ENCODE measurements at regions not wholly inside any gene's neighbourhood (a gene's known extent, or its start where the extent isn't known, plus 50 kb on each side); places are given as distances from the start of the nearest gene placed in this dataset.

GRCh38 chr21:24131056-24131455, 1476.2 kb downstream of the MRPL39 start:
- Histone ChIP-seq H3K36me3 (ENCODE audit: low read depth) (no peaks in the 10 kb centered on the region), H3K4me3 (no peak overlapping the region), H3K4me1 (ENCODE audit: low read depth) (no peaks in the 10 kb centered on the region), H3K9me3 (peaks cover 31% of the 10 kb centered on the region)
- no peak for DNase-seq
- TF ChIP-seq CTCF (IDR thresholded peaks at IDR 0.05), result no peak
- intact Hi-C loops (cut with DNase I, micrococcal nuclease), result no loop called here
- no peak for ATAC-seq

DNA sequence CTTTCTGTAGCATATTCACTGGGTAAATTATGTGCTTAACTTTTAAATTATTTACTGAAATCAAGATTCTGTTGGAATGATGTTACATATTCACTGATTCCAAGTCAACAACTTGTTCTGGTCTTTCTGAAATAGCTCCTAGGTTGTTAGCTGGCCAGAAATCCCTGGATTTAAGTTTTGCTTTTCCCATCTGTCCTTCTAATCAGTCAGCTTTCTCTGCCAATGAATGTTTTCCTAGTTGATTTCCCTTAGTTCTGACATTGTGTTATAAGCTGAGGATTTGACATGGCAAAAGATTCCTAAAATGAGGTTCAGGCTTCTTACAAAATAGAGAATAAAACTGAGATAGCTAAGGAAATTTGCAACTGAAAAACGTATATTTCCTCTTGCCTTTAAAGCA, 1479.6 kb downstream of the MRPL39 start:
- Histone ChIP-seq H3K4me3 (no peak overlapping the region), H3K4me1 (ENCODE audit: low read depth) (no peaks in the 10 kb centered on the region), H3K9me3 (peaks cover 33% of the 10 kb centered on the region), H3K36me3 (ENCODE audit: low read depth) (no peaks in the 10 kb centered on the region)
- no peak for TF ChIP-seq CTCF (IDR thresholded peaks at IDR 0.05)
- ATAC-seq, result no peak
- intact Hi-C loops (cut with DNase I, micrococcal nuclease), result no loop called here
- no peak for DNase-seq

DNA sequence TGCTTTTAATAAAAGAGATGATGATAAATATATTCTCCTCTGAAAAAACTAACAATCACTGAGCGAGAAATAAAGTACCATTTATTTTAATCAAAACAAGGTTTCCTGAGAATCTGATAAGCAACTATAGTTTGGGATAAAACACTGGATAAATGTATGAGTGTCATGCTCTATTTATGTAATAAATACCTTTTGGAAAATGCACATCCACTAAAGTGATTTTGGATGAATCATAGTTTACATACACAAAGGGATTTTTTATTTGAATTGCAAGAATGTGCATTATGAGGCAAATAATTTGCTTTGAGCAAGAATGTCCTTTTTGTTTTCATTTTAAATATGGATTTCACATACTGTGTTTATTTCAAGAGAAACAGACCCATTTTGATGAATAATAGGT, 1483.5 kb downstream of the MRPL39 start:
- H3K9me3 ChIP-seq, result peaks cover 47% of the 10 kb centered on the region
- DNase-seq (no peak), ATAC-seq (no peak)
- no peak for TF ChIP-seq CTCF (IDR thresholded peaks at IDR 0.05)
- H3K4me1 ChIP-seq (ENCODE audit: low read depth), result no peaks in the 10 kb centered on the region
- no peaks in the 10 kb centered on the region for H3K36me3 ChIP-seq (ENCODE audit: low read depth)
- intact Hi-C loops (cut with DNase I, micrococcal nuclease), result no loop called here
- H3K4me3 ChIP-seq, result no peak overlapping the region

DNA sequence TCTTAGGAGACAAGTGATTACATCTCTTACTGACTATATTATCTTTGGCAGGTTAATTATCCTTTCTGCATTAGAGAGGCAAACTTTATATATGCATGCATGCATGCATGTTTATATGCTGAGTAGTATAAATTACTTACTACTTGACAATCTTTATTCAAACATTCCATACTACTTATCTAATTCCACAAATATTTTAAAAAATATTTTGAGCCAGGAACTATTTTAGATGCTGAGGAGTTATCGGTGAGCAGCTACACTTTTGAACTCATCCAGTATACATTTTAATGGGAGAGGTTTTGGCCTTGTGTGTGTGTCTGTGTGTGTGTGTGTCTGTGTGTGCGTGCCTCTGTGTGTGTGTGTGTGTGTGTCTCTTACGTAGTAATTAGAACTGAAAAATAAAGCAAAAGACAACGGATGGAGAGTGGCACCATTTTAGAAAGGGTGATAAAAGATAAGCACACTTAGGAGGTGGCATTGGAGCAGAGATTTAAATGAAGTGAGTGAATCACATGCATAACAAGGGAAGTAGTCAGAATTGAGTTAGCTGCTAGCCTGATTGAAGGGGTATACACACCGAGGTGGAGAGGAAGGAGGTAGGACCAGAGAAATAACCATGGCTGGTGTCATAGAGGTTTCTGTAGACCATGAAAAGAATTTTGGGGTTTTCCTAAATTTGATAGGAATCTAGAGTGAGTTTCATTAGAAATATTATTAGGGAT, 1488.4 kb downstream of the MRPL39 start:
- DNase-seq (no peak), ATAC-seq (no peak)
- Histone ChIP-seq H3K4me1 (ENCODE audit: low read depth) (no peaks in the 10 kb centered on the region), H3K36me3 (ENCODE audit: low read depth) (no peaks in the 10 kb centered on the region), H3K9me3 (peaks cover 44% of the 10 kb centered on the region), H3K4me3 (no peak overlapping the region)
- no peak for TF ChIP-seq CTCF (IDR thresholded peaks at IDR 0.05)
- intact Hi-C loops (cut with DNase I, micrococcal nuclease), result no loop called here

- intact Hi-C loops (cut with DNase I, micrococcal nuclease), result no loop called here
- H3K9me3 ChIP-seq, result peaks cover 29% of the 10 kb centered on the region
- DNase-seq (no peak), ATAC-seq (no peak)
- no peaks in the 10 kb centered on the region for H3K36me3 ChIP-seq (ENCODE audit: low read depth)
- no peak overlapping the region for H3K4me3 ChIP-seq
- TF ChIP-seq CTCF (IDR thresholded peaks at IDR 0.05), result no peak
- H3K4me1 ChIP-seq (ENCODE audit: low read depth), result no peaks in the 10 kb centered on the region
These were observed 1492.1 kb downstream of the MRPL39 start for GRCh38 chr21:24115141-24115540.

- no peaks in the 10 kb centered on the region for H3K4me1 ChIP-seq (ENCODE audit: low read depth)
- DNase-seq (no peak), ATAC-seq (no peak)
- no peaks in the 10 kb centered on the region for H3K36me3 ChIP-seq (ENCODE audit: low read depth)
- no peak overlapping the region for H3K4me3 ChIP-seq
- intact Hi-C loops (cut with DNase I, micrococcal nuclease), result no loop called here
- H3K9me3 ChIP-seq, result peaks cover 27% of the 10 kb centered on the region
- no peak for TF ChIP-seq CTCF (IDR thresholded peaks at IDR 0.05)
These were observed 1495.3 kb downstream of the MRPL39 start for GRCh38 chr21:24112020-24112419.

All from mucosa of descending colon (tissue), 3 donors.